ENCODE measurements at regions not wholly inside any gene's neighbourhood (a gene's known extent, or its start where the extent isn't known, plus 50 kb on each side); places are given as distances from the start of the nearest gene placed in this dataset.

- TF ChIP-seq, protein P1, sequence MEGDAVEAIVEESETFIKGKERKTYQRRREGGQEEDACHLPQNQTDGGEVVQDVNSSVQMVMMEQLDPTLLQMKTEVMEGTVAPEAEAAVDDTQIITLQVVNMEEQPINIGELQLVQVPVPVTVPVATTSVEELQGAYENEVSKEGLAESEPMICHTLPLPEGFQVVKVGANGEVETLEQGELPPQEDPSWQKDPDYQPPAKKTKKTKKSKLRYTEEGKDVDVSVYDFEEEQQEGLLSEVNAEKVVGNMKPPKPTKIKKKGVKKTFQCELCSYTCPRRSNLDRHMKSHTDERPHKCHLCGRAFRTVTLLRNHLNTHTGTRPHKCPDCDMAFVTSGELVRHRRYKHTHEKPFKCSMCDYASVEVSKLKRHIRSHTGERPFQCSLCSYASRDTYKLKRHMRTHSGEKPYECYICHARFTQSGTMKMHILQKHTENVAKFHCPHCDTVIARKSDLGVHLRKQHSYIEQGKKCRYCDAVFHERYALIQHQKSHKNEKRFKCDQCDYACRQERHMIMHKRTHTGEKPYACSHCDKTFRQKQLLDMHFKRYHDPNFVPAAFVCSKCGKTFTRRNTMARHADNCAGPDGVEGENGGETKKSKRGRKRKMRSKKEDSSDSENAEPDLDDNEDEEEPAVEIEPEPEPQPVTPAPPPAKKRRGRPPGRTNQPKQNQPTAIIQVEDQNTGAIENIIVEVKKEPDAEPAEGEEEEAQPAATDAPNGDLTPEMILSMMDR (IDR thresholded peaks at IDR 0.05) = no peak
- TF ChIP-seq POLR2A (IDR thresholded peaks at IDR 0.05) (no peak), POLR2AphosphoS5 (IDR thresholded peaks at IDR 0.05) (no peak), EP300 (IDR thresholded peaks at IDR 0.05) (no peak)
These were observed 132.3 kb upstream of the WNT4 start for GRCh38 chr1:22275167-22275566.

Data from gastroesophageal sphincter (tissue), 3 donors.